OCI-LY3 (cell line): ENCODE measurements at regions not wholly inside any gene's neighbourhood (a gene's known extent, or its start where the extent isn't known, plus 50 kb on each side); places are given as distances from the start of the nearest gene placed in this dataset.

Source experiments
- H2AFZ ChIP-seq: fragments of 200-600, 300-600 bp; shearing (Covaris generic); 2 replicates; pipeline ENCODE4 v1.6.0; 2014; ENCODE audit warnings: antibody characterized with exemption, low read depth, low read length
- H3K27ac ChIP-seq: fragments of 200-600, 300-600 bp; sonication (generic); 2 replicates; pipeline ENCODE4 v1.5.1; 2014; ENCODE audit warnings: mild to moderate bottlenecking, low read length, moderate library complexity, mixed read lengths
- H3K27me3 ChIP-seq: fragments of 200-600, 300-600 bp; sonication (generic); 2 replicates; pipeline ENCODE4 v1.6.1; 2014; ENCODE audit warnings: low read depth, low read length, mixed read lengths
- H3K36me3 ChIP-seq: fragments of 200-600, 300-600 bp; sonication (generic); replicated peaks from 2 replicates; pipeline ENCODE3; 2014; ENCODE audit warnings: low read depth, low read length, mixed read lengths
- H3K4me1 ChIP-seq: fragments of 300-600, 200-600 bp; sonication (generic); 2 replicates; pipeline ENCODE4 v1.6.1; 2014; ENCODE audit warnings: low read length, mixed read lengths
- H3K4me2 ChIP-seq: fragments of 200-600, 300-600 bp; sonication (generic); 2 replicates; pipeline ENCODE4 v1.6.1; 2014; ENCODE audit warnings: low read length, mixed read lengths
- H3K4me3 ChIP-seq: fragments of 300-600, 200-600 bp; sonication (generic); 2 replicates; pipeline ENCODE4 v1.5.1; 2014; ENCODE audit warnings: antibody characterized with exemption, mild to moderate bottlenecking, low read length, moderate library complexity
- H3K79me2 ChIP-seq: fragments of 300-600, 200-600 bp; shearing (Covaris generic); 2 replicates; pipeline ENCODE4 v1.6.1; 2014; ENCODE audit warnings: mild to moderate bottlenecking, low read length, mixed read lengths
- H3K9ac ChIP-seq: fragments of 300-600, 200-600 bp; shearing (Covaris generic); 2 replicates; pipeline ENCODE4 v1.6.0; 2014; ENCODE audit warnings: mild to moderate bottlenecking, low read length, moderate library complexity
- H3K9me3 ChIP-seq: fragments of 200-600, 300-600 bp; shearing (Covaris generic); 2 replicates; pipeline ENCODE4 v1.6.1; 2014; ENCODE audit warnings: low read length, mixed read lengths; ENCODE audit not compliant: insufficient read depth
- H4K20me1 ChIP-seq: fragments of 200-600, 300-600 bp; sonication (generic); 2 replicates; pipeline ENCODE4 v1.6.1; 2016; ENCODE audit warnings: low read length, mixed read lengths; ENCODE audit not compliant: insufficient read depth
- CTCF ChIP-seq: fragments of 200-600, 300-600 bp; sonication (generic); IDR thresholded peaks from 2 replicates; pipeline ENCODE4 v1.5.1; 2014; ENCODE audit warnings: antibody characterized with exemption, low read length, low read depth
- EZH2phosphoT487 ChIP-seq: fragments of 200-600 bp; shearing (Covaris generic); IDR thresholded peaks from 2 replicates; pipeline ENCODE4 v1.6.1; 2018; ENCODE audit warnings: antibody characterized with exemption, mixed run types, low read depth

- TF ChIP-seq EZH2phosphoT487 (no peak), CTCF (no peak)
- no peaks in the 10 kb centered on the region for H3K9me3 ChIP-seq
- no peak overlapping the region for H2AFZ ChIP-seq
- no peak overlapping the region for H3K27ac ChIP-seq
- no peak overlapping the region for H3K4me2 ChIP-seq
- H3K79me2 ChIP-seq, result no peaks in the 10 kb centered on the region
- no peak overlapping the region for H3K9ac ChIP-seq
- no peaks in the 10 kb centered on the region for H3K36me3 ChIP-seq
- H3K4me1 ChIP-seq, result no peaks in the 10 kb centered on the region
- peaks cover 16% of the 10 kb centered on the region; the same call in 1 of the 2 replicates for H3K27me3 ChIP-seq
- no peaks in the 10 kb centered on the region for H4K20me1 ChIP-seq
- no peak overlapping the region for H3K4me3 ChIP-seq
Observed at GRCh38 chr3:55174747-55175146, 246.9 kb upstream of the LRTM1 start.

- no peak overlapping the region for H3K27ac ChIP-seq
- no peaks in the 10 kb centered on the region for H3K79me2 ChIP-seq
- H2AFZ ChIP-seq, result no peak overlapping the region
- no peak overlapping the region for H3K4me2 ChIP-seq
- peaks cover 8% of the 10 kb centered on the region; the same call in 1 of the 2 replicates for H3K27me3 ChIP-seq
- H3K9ac ChIP-seq, result no peak overlapping the region
- TF ChIP-seq EZH2phosphoT487, result no peak
- no peak for TF ChIP-seq CTCF
- no peaks in the 10 kb centered on the region for H3K9me3 ChIP-seq
- H3K4me1 ChIP-seq, result no peaks in the 10 kb centered on the region
- no peak overlapping the region for H3K4me3 ChIP-seq
- no peaks in the 10 kb centered on the region for H3K36me3 ChIP-seq
- no peaks in the 10 kb centered on the region for H4K20me1 ChIP-seq
Observed at GRCh38 chr3:55173504-55173903, 245.6 kb upstream of the LRTM1 start.

GRCh38 chr3:55172913-55173312, 245.1 kb upstream of the LRTM1 start:
- Histone ChIP-seq H3K4me3 (no peak overlapping the region), H2AFZ (no peak overlapping the region), H3K4me1 (no peaks in the 10 kb centered on the region), H3K79me2 (no peaks in the 10 kb centered on the region), H3K9me3 (no peaks in the 10 kb centered on the region), H3K4me2 (no peak overlapping the region), H3K27me3 (peaks cover 2% of the 10 kb centered on the region; the same call in 1 of the 2 replicates), H3K27ac (no peak overlapping the region), H4K20me1 (no peaks in the 10 kb centered on the region), H3K36me3 (no peaks in the 10 kb centered on the region), H3K9ac (no peak overlapping the region)
- TF ChIP-seq EZH2phosphoT487 (no peak), CTCF (no peak)

GRCh38 chr3:55170444-55170843, 242.6 kb upstream of the LRTM1 start:
- no peaks in the 10 kb centered on the region for H3K9me3 ChIP-seq
- H3K79me2 ChIP-seq, result no peaks in the 10 kb centered on the region
- H3K4me2 ChIP-seq, result no peak overlapping the region
- TF ChIP-seq EZH2phosphoT487 (no peak), CTCF (no peak)
- H4K20me1 ChIP-seq, result no peaks in the 10 kb centered on the region
- no peaks in the 10 kb centered on the region for H3K36me3 ChIP-seq
- no peak overlapping the region for H3K9ac ChIP-seq
- H2AFZ ChIP-seq, result no peak overlapping the region
- H3K4me3 ChIP-seq, result no peak overlapping the region
- no peaks in the 10 kb centered on the region for H3K27me3 ChIP-seq
- no peak overlapping the region for H3K27ac ChIP-seq
- H3K4me1 ChIP-seq, result no peaks in the 10 kb centered on the region
